Sigmoid colon (tissue), 6 donors: ENCODE measurements at regions not wholly inside any gene's neighbourhood (a gene's known extent, or its start where the extent isn't known, plus 50 kb on each side); places are given as distances from the start of the nearest gene placed in this dataset.

ENCODE experiments used
- DNase-seq: peaks from one replicate; pipeline ENCODE4 v3.0.0-alpha.2; 2019
- H3K27ac ChIP-seq, 4 donors: fragments of 200-600 bp; sonication (generic); one replicate each; pipeline ENCODE4 v1.5.1; 2016 to 2019; ENCODE audit warnings: mild to moderate bottlenecking in 1 of 4
- H3K27me3 ChIP-seq, 3 donors: fragments of 200-600 bp; sonication (generic); one replicate each; pipeline ENCODE4 v1.5.1; 2019; ENCODE audit warnings: mild to moderate bottlenecking in 1 of 3
- H3K36me3 ChIP-seq, 4 donors: fragments of 200-600 bp; sonication (generic); one replicate each; pipeline ENCODE4 v1.5.1; 2016 to 2019
- H3K4me1 ChIP-seq, 4 donors: fragments of 200-600 bp; sonication (generic); one replicate each; pipeline ENCODE4 v1.5.1; 2017 to 2019
- H3K4me3 ChIP-seq, 4 donors: fragments of 200-600 bp; sonication (generic); one replicate each; pipeline ENCODE4 v1.5.1; 2017 to 2019; ENCODE audit warnings: mild to moderate bottlenecking in 2 of 4, moderate library complexity in 1 of 4
- H3K9me3 ChIP-seq, 4 donors: fragments of 200-600 bp in 3 of 4; sonication (generic) in 3 of 4; one replicate each; pipeline versions ENCODE4 v1.5.1 to v1.6.1; 2013 to 2019
- CTCF ChIP-seq, 4 experiments: fragments of 450-650 bp in 3 of 4; fragments of 200-600 bp in 1 of 4; IDR thresholded peaks; one replicate each; pipeline ENCODE4 v1.5.1; 2016 to 2019; ENCODE audit warnings: antibody characterized with exemption in 4 of 4, mild to moderate bottlenecking in 3 of 4, moderate library complexity in 2 of 4
- EP300 ChIP-seq, 4 donors: sonication (generic); formaldehyde crosslinking; IDR thresholded peaks; one replicate each; pipeline ENCODE4 v1.6.1; 2017; ENCODE audit warnings: antibody characterized with exemption in 4 of 4
- POLR2A ChIP-seq, 2 donors: fragments of 450-650 bp; IDR thresholded peaks; one replicate each; pipeline ENCODE4 v1.6.1; 2016; ENCODE audit warnings: antibody characterized with exemption in 2 of 2, mild to moderate bottlenecking in 2 of 2, moderate library complexity in 2 of 2
- POLR2AphosphoS5 ChIP-seq, 4 donors: sonication (generic); formaldehyde crosslinking; IDR thresholded peaks; one replicate each; pipeline ENCODE4 v1.6.1; 2017; ENCODE audit warnings: antibody characterized with exemption in 4 of 4
- WGBS, 2 donors: extraction: QIAGEN DNeasy Blood & Tissue Kit; methylation state at CpG; one replicate each; pipeline ENCODE4 v1.1.7; 2013; 5-methylcytosine and 5-hydroxymethylcytosine counted together
- intact Hi-C: fragments of 100-400 bp; cut with DNase I; formaldehyde crosslinking; loops from one replicate; pipeline ENCODE4 v1.15.1; 2023
- donor health status: healthy with polysubstance abuse.
- donor health status: healthy.

- no peak for DNase-seq
- WGBS, 2 donors = 77 to 89% methylated on average over 4 of the region's 4 CpGs
- intact Hi-C loops = no loop called here
- H3K4me3 ChIP-seq = no peak overlapping the region
- no peaks in the 10 kb centered on the region for H3K36me3 ChIP-seq
- H3K9me3 ChIP-seq = no peaks in the 10 kb centered on the region
- no peak overlapping the region for H3K27ac ChIP-seq
- no peaks in the 10 kb centered on the region for H3K27me3 ChIP-seq
- peaks cover 0 to 3% (median 0%) of the 10 kb centered on the region in 4 donors for H3K4me1 ChIP-seq
- TF ChIP-seq CTCF (IDR thresholded peaks at IDR 0.05) (no peak), EP300 (IDR thresholded peaks at IDR 0.05) (no peak), POLR2A (IDR thresholded peaks at IDR 0.05) (no peak), POLR2AphosphoS5 (IDR thresholded peaks at IDR 0.05) (no peak)
Observed at GRCh38 chr9:90114641-90115425, 510.0 kb downstream of the GADD45G start.

DNA sequence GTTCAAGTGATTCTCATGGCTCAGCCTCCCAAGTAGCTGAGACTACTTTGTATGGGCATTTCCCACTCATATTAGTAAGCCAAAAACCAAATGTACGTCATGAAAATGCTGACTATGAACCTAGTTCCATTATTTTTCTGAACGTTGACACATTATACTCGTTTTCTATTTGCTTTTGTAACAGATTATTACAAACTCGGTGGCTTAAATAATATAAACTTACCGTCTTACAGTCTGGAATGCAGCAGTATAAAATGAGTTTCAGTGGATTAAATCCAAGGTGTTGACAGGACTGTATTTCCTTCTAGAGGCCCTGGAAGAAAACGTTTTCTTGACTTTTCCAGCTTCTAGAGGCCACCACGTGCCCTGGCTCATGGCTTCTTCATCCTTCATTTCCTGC lies 517.0 kb downstream of the GADD45G start:
- DNase-seq = no peak
- no peaks in the 10 kb centered on the region for H3K27me3 ChIP-seq
- intact Hi-C loops = no loop called here
- WGBS, 2 donors = 74 to 78% methylated on average over 7 of the region's 7 CpGs
- H3K4me1 ChIP-seq = no peaks in the 10 kb centered on the region
- H3K9me3 ChIP-seq = peaks cover 0 to 8% (median 0%) of the 10 kb centered on the region in 4 donors
- no peak overlapping the region for H3K4me3 ChIP-seq
- TF ChIP-seq CTCF (IDR thresholded peaks at IDR 0.05) (no peak), EP300 (IDR thresholded peaks at IDR 0.05) (no peak), POLR2AphosphoS5 (IDR thresholded peaks at IDR 0.05) (no peak), POLR2A (IDR thresholded peaks at IDR 0.05) (no peak)
- no peak overlapping the region for H3K27ac ChIP-seq
- no peaks in the 10 kb centered on the region for H3K36me3 ChIP-seq

DNA sequence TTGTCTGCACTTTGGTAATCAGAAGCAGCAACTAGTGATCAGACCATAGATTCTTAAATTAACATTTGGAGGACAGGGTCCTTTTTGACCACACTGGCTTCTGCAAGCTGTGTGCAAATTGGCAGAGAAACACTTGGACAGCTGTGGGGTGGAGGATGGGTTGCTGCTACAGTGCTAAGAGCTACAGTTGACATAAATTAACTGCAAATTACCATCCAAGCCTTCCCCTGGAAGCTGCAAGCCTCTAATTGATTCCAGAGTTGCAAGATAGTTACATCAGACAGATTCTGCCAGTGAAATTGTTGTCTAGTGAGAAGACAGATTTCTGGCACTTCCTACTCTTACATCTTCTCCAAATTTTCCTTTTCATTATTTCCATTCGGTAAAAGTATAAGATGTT lies 517.7 kb downstream of the DIRAS2 start:
- DNase-seq = no peak
- H3K4me1 ChIP-seq = no peaks in the 10 kb centered on the region
- H3K9me3 ChIP-seq = peaks cover 0 to 8% (median 0%) of the 10 kb centered on the region in 4 donors
- TF ChIP-seq POLR2A (IDR thresholded peaks at IDR 0.05) (no peak), EP300 (IDR thresholded peaks at IDR 0.05) (no peak), POLR2AphosphoS5 (IDR thresholded peaks at IDR 0.05) (no peak), CTCF (IDR thresholded peaks at IDR 0.05) (no peak)
- WGBS, 2 donors = 77 to 80% methylated on average over 1 of the region's 1 CpG
- intact Hi-C loops = no loop called here
- H3K36me3 ChIP-seq = no peaks in the 10 kb centered on the region
- H3K27ac ChIP-seq = no peak overlapping the region
- no peak overlapping the region for H3K4me3 ChIP-seq
- H3K27me3 ChIP-seq = no peaks in the 10 kb centered on the region

DNA sequence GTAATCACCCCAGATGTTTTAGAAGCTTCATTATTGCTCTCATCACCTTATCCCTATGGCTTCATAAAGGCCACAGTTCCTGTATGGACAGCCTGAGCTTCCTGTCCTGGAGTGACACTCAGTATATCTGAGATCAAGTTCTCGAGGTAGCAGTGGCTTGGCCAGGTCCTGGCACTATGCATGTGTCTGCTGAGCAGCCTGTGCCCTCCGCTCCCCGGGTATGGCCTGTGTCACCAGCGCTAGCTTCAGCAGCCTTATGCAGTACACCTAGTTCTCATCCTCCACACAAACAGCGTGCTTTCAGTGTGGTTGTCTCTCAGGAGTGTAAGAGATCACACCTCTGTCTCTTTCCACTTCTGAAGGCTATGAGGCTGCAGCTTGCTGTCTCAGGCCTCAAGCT lies 514.7 kb downstream of the DIRAS2 start:
- no peak for TF ChIP-seq POLR2AphosphoS5 (IDR thresholded peaks at IDR 0.05)
- no peak for TF ChIP-seq POLR2A (IDR thresholded peaks at IDR 0.05)

DNA sequence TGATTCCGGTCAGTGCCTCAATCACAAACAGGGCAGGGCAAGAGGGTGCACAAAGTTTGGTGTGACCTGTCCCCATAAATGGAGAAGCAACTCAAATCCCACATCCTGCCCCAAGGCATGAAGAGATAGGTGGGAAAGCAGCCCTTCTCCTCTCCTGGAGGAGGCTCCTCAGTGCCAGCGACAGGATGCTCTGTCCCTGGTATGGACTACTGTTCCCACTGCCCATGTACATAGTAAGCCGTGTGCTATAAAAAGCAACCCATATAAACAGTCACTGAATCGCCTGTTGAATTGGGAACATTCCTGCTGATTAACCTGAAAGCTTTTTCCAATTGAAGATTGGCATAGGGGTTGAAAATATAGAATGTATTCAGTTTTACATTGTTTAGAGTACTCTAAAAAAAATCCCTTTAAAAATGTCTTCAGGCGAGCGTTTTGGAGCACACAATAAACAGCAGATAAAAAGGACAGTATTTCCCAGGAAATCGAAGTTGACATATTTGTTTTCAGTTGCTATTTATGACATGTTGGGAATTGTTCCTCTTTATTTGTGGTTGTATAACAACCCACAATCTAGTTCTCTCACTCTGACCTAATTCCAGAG lies 513.9 kb downstream of the DIRAS2 start:
- TF ChIP-seq POLR2AphosphoS5 (IDR thresholded peaks at IDR 0.05) = no peak
- no peak for TF ChIP-seq CTCF (IDR thresholded peaks at IDR 0.05)
- no peak for TF ChIP-seq EP300 (IDR thresholded peaks at IDR 0.05)
- no peak for TF ChIP-seq POLR2A (IDR thresholded peaks at IDR 0.05)
- no peak for DNase-seq
- no peaks in the 10 kb centered on the region for H3K36me3 ChIP-seq
- peaks cover 0 to 1% (median 0%) of the 10 kb centered on the region in 4 donors for H3K9me3 ChIP-seq
- intact Hi-C loops = no loop called here
- H3K4me1 ChIP-seq = no peaks in the 10 kb centered on the region
- H3K4me3 ChIP-seq = no peak overlapping the region
- no peak overlapping the region for H3K27ac ChIP-seq
- 59 to 77% methylated on average over 7 of the region's 7 CpGs for WGBS, 2 donors
- H3K27me3 ChIP-seq = no peaks in the 10 kb centered on the region

More for the DNA sequence above, 514.7 kb downstream of the DIRAS2 start:
- no peak overlapping the region for H3K27ac ChIP-seq
- no peaks in the 10 kb centered on the region for H3K36me3 ChIP-seq
- intact Hi-C loops = no loop called here
- no peak overlapping the region for H3K4me3 ChIP-seq
- peaks cover 0 to 8% (median 0%) of the 10 kb centered on the region in 4 donors for H3K9me3 ChIP-seq
- no peaks in the 10 kb centered on the region for H3K4me1 ChIP-seq
- H3K27me3 ChIP-seq = no peaks in the 10 kb centered on the region
- 89 to 90% methylated on average over 5 of the region's 5 CpGs for WGBS, 2 donors
- no peak for DNase-seq
